Left renal pelvis (tissue), 4 donors: ENCODE measurements at regions not wholly inside any gene's neighbourhood (a gene's known extent, or its start where the extent isn't known, plus 50 kb on each side); places are given as distances from the start of the nearest gene placed in this dataset.

Source experiments
- DNase-seq, 4 donors: peaks; one replicate each; pipeline ENCODE4 v3.0.0-alpha.2; 2013; ENCODE audit warnings: low read depth in 4 of 4, low spot score in 3 of 4

DNA sequence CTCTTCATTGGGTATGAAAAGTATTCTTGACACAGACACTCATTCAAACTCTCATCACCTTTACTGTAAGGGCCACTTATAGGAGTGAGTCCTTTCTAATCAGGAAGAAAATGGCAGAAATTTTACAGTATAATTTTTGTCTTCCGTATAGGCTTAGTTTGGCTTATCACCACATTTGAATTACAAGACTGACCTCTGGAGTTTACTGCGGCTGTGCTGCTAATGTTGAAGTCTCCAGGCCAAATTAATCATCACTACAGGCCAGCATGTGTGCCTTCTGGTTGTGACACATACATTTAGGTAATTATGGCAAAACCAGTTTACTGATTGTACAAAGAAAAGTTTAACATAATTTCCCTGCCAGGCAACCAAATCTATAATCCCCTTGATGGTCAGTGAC, 753.6 kb upstream of the GCFC2 start:
- DNase-seq, result no peak

DNA sequence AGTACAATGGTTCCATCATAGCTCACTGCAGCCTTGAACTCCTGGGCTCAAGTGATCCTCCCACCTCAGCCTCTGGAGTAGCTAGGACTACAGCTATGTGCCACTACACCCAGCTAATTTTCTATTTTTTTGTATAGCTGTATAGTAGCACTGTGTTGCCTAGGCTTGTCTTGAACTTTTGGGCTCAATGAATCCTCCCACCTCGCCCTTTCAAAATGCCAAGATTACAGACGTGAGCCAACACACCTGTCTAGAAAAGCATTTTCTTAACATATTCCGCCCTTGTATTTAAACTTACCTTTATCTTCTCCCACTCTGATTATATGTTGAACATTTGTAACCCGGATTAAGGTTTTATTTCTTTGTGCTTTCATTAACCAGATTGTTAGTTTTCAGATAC, 750.7 kb upstream of the GCFC2 start:
- DNase-seq, result no peak

DNA sequence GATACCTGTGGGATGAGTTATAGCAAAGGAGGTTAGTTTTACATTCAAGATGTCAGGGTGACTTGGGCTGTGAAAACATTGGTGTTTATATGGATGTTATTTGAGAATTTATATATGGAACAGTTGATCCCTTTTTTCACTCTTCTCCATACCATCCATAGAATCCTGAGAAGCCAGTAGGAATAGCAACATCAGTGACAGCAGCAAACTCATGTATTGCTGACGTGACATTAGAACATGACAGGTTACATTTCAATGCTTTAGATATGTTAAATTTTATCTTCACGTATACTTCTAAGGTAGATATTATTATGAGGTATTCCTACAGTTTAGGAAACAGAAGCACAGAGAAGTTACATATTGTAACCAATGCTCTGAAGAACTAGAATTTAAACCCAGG, 745.2 kb upstream of the GCFC2 start:
- no peak for DNase-seq

DNA sequence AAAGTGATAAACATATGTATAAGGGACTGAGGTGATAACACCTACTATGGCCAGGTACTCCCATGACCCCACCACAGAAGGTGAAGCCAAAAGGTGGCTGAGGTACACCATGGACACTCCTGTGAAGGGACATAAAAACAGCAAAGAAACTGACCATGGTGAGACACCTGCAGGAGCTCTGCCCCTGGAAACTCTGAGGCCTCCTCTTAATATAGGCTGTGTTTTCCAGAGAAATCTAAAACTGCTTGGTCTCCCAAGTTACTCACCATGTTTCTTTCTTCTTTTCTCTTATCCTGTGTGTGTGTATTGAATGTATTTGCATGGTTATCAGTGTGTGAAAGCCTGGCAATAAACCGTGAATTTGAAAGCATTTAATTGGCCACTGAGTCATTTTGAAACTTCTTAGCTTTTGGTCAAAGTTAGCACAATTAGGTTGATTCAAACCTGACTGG, 739.3 kb upstream of the GCFC2 start:
- DNase-seq, result no peak

- DNase-seq, result no peak
Observed at GRCh38 chr2:76448956-76449355, 738.2 kb upstream of the GCFC2 start.

- DNase-seq, result no peak
Observed at GRCh38 chr2:76447294-76447693, 736.6 kb upstream of the GCFC2 start.

- DNase-seq, result no peak
Observed at GRCh38 chr2:76446872-76447271, 736.2 kb upstream of the GCFC2 start.

DNA sequence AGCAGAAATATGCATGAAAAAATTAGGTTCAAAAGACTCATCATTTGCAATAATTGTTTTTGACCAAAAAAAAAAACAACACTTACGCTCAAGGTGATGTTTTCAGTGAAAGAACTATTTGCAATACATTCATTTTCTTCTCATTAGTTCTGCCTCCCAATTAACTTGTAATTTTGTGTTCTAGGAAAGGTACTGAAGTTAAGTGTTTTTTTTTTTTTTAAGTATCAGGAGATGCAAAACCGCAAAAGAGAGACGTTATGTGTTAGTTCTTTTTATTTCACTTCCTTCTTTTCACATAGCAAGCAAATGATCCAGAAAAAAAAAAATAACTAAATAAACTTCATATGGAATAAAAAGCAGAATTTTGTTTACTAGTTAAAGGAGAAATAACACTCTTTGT, 735.2 kb upstream of the GCFC2 start:
- no peak for DNase-seq

DNA sequence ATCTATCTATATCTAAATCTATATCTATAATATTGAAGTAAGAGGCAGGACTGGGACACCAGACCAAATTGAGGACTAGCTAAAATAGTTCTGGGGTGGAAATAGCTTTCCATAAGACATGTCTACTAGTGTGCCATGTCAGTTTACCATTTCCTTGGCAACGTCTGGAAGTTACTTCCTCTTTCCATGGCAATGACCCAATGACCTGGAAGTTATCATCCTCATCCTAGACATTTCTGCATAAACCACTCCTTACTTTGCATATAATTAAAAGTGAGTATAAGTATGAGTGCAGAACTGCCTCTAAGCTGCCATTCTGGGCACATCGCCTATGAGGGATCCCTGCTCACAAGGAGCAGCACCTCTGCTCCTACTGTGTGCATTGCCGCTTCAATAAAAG, 734.0 kb upstream of the GCFC2 start:
- no peak for DNase-seq

GRCh38 chr2:76437564-76437963, 726.8 kb upstream of the GCFC2 start:
- DNase-seq, result no peak

- DNase-seq, result no peak
Observed at GRCh38 chr2:76429374-76429773, 718.7 kb upstream of the GCFC2 start.

- no peak for DNase-seq
Observed at GRCh38 chr2:76427452-76427851, 716.7 kb upstream of the GCFC2 start.

GRCh38 chr2:76415821-76416220, 705.1 kb upstream of the GCFC2 start:
- DNase-seq, result no peak

- no peak for DNase-seq
Observed at GRCh38 chr2:76413436-76413835, 702.7 kb upstream of the GCFC2 start.

DNA sequence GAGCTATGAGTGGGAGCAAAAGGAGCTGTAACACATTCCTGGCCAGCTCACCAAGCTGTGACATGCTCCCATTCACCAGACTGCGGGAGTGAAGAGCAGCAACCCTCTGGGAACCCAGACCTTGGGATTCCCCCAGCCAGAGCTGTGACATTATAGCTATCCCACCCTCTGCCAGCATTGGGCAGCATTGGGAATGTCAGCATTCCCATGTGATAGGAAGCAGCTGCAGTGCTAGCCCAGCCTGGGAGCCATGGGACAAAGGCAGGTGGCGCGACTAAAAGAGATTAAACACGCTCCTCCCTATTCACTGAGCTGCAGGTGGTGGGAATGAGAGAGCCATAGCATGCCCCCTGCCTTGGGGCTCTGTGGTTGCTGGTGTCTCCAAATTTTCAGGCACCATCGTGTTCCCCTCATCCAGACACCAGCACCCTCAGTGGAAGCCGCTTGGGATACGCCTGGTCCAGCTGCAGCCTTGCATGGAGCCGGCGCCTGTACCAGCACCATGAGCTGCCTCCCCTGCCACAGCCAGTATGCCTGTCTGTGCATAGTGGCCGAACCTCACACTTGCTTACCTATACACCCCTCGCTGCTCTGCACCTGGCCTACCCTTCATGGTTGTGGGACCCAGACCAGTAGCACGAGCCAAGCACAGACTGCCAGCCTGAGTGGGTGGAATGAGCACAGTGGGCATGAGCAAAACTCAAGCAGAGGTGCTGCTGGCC, 695.6 kb upstream of the GCFC2 start:
- no peak for DNase-seq

DNA sequence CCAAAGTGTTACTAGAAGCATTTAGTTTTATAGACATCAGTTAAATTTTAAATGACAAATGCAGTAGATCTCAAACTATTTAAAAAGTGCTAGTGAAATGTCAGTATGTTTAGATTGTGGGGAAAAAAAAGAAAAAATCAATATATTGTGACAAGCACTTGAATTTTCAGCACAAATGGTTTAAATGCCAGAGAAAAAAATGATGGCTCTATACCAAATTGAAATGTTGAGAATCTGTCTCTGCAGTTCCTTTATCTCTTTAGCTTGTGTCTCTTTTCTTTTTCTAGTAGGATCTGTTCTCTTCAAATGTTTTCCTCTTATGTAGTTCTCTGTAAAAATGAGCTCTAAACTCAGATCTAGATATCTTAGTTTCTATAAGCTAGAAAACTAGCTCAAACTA, 682.6 kb upstream of the GCFC2 start:
- DNase-seq, result no peak

DNA sequence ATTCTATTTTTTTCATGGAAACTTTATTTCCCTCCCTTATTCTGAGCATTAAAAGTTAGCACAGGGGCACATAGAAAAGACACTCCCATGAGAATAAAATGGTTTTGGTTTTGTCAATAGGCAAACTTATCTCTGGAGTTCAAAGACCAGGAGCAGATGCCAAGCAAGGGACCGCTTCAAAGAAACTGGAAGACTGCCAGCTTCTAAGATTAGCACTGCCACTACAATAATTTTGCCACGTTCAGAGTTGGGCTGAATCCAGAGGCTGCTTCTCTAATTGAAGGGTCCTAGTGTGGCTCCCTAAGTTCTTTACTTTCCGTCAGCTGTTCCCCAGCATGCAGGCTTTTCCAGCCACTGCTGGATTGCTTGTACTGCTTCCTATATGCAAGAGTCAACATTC, 681.0 kb upstream of the GCFC2 start:
- DNase-seq, result no peak

DNA sequence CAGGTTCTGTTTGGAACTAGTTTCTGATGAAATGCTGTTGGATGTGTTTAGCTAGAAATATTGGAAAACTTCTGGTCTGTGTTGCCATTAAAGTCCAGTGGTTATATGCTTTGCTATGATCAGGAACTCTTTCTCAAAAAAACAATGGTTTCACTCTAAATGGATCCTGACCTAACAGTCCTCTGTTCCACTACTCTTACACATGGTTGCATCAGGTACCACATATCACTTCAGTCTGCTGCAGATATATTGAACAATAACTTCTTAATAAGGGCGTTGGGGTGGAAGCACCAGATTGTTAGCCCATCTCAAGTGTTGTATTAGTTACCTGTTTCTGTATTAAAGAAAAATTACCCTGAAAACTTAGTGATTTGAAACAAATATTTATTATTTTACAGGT, 676.6 kb upstream of the GCFC2 start:
- DNase-seq, result no peak

DNA sequence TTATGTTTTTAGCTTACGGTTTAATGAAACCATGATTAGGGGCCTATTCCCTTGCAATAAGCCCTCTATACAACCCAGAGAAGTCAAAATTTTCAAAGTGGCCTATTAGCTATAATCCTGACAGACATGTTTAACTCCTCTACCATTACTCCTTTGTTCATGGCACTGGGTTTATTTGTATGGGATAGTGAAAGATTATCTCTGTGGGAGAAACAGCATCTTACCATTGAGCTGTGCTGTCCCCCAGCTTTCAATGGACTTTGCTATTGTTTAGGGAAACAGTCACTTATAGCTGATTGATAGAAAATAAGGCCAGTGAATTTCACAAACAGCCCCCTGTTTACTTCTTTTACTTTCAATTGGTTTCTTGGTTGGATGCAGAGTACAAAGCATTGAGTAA, 675.2 kb upstream of the GCFC2 start:
- DNase-seq, result no peak

DNA sequence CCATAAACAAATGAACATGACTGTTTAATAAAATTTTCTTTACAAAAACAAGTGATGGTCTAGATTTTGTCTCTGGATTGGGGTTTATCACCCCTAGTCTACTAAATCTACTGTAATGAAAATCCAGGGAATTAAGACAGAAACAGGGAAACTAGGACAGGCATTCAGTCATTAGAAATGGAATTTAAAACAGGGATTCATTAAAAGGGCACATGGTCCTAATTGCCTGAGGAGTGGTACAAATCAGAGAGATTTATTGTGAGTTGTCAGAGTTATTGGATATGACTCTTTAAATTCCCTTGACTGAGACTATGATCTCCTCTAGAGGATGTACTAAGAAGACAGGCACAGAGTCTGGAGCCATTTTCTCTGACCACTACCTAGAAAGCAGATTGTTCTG, 670.9 kb upstream of the GCFC2 start:
- no peak for DNase-seq

DNA sequence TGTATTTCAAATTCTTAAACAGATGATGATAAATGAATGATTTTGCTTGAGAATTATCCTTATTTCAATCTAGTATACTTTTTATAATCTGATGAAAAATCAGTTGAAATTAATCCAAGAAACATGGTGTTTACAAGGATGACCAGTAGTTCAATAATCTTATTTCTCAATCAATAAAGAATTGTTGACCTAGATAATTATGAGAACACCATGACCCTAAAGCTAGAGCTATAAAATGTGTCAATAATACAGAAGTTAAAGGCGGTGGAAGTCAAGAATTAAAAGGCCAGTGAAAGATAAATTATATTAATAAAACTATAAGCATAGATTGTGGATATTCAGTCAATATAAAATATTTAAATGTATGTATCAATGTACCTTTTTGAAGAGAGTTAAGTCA, 667.4 kb upstream of the GCFC2 start:
- DNase-seq, result no peak

DNA sequence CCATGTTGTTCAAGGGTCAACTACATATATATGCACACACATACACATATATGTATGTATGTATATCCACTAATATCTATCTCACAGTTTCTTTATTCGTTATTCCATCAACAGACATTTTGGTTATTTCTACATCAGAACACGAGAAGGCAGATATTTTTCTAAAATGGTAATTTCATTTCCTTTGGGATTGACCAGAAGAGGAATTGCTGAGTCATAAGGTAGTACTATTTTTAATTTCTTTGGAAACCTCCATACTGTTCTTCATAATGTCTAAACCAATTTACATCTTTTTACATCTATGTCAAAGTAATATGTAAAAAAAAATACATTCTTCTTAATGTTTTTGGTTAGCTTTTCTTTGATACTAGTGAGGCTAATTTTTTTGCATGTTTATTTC, 630.7 kb upstream of the GCFC2 start:
- no peak for DNase-seq

GRCh38 chr2:76332871-76333270, 622.2 kb upstream of the GCFC2 start:
- DNase-seq, result no peak
